NCI-H1694 treated with DMSO at 0.1 percent for 48 hours (cell line): ENCODE measurements at regions not wholly inside any gene's neighbourhood (a gene's known extent, or its start where the extent isn't known, plus 50 kb on each side); places are given as distances from the start of the nearest gene placed in this dataset.

Experiments
- DNase-seq: peaks from one replicate; lab custom pipeline; 2025; lab: John Stamatoyannopoulos, UW

- DNase-seq, result no peak
Measured at GRCh38 chr5:113902917-113903660, 389.6 kb downstream of the YTHDC2 start.

GRCh38 chr5:113909782-113910181, 396.3 kb downstream of the YTHDC2 start:
- DNase-seq, result no peak

GRCh38 chr5:113917997-113918396, 404.5 kb downstream of the YTHDC2 start:
- DNase-seq, result no peak

GRCh38 chr5:113922343-113922742, 408.8 kb downstream of the YTHDC2 start:
- no peak for DNase-seq

GRCh38 chr5:113935453-113935852, 422.0 kb downstream of the YTHDC2 start:
- DNase-seq, result no peak

- no peak for DNase-seq
Measured at GRCh38 chr5:113937301-113937700, 423.8 kb downstream of the YTHDC2 start.

- DNase-seq, result no peak
Measured at GRCh38 chr5:113939988-113940387, 421.9 kb upstream of the KCNN2 start.

GRCh38 chr5:113950186-113950585, 411.7 kb upstream of the KCNN2 start:
- no peak for DNase-seq

- no peak for DNase-seq
Measured at GRCh38 chr5:113965225-113965624, 396.6 kb upstream of the KCNN2 start.

GRCh38 chr5:113969901-113970300, 392.0 kb upstream of the KCNN2 start:
- no peak for DNase-seq

- DNase-seq, result no peak
Measured at GRCh38 chr5:113971454-113971853, 390.4 kb upstream of the KCNN2 start.

- DNase-seq, result no peak
Measured at GRCh38 chr5:113974976-113975375, 386.9 kb upstream of the KCNN2 start.

- no peak for DNase-seq
Measured at GRCh38 chr5:113984928-113985327, 376.9 kb upstream of the KCNN2 start.

GRCh38 chr5:113985505-113985904, 376.4 kb upstream of the KCNN2 start:
- no peak for DNase-seq

- DNase-seq, result no peak
Measured at GRCh38 chr5:113989278-113989912, 372.5 kb upstream of the KCNN2 start.

GRCh38 chr5:113989913-113990305, 372.0 kb upstream of the KCNN2 start:
- no peak for DNase-seq

GRCh38 chr5:114001076-114001475, 360.8 kb upstream of the KCNN2 start:
- no peak for DNase-seq

- no peak for DNase-seq
Measured at GRCh38 chr5:114006582-114006981, 355.3 kb upstream of the KCNN2 start.

GRCh38 chr5:114007678-114008077, 354.2 kb upstream of the KCNN2 start:
- DNase-seq, result no peak

- no peak for DNase-seq
Measured at GRCh38 chr5:114010362-114010761, 351.5 kb upstream of the KCNN2 start.

- DNase-seq, result peak; percentile 7
Measured at GRCh38 chr5:114018186-114018585, 343.7 kb upstream of the KCNN2 start.

GRCh38 chr5:114038756-114039155, 323.1 kb upstream of the KCNN2 start:
- no peak for DNase-seq

- no peak for DNase-seq
Measured at GRCh38 chr5:114050087-114050486, 311.8 kb upstream of the KCNN2 start.

GRCh38 chr5:114053372-114053771, 308.5 kb upstream of the KCNN2 start:
- no peak for DNase-seq
